MM.1S (cell line): ENCODE measurements at regions not wholly inside any gene's neighbourhood (a gene's known extent, or its start where the extent isn't known, plus 50 kb on each side); places are given as distances from the start of the nearest gene placed in this dataset.

Experiments
- EZH2 ChIP-seq: fragments of 300-600 bp; sonication (generic); optimal IDR thresholded peaks from 2 replicates; pipeline ENCODE3; 2017; ENCODE audit warnings: low read depth, mild to moderate bottlenecking, antibody characterized with exemption, low read length, mixed read lengths
- EZH2phosphoT487 ChIP-seq: fragments of 300-600 bp; sonication (generic); IDR thresholded peaks from 2 replicates; pipeline ENCODE4 v1.6.1; 2018; ENCODE audit warnings: antibody characterized with exemption, low read length
- TF ChIP-seq, protein P1 (sequence below): fragments of 300-600 bp; sonication (generic); IDR thresholded peaks from 2 replicates; pipeline ENCODE4 v1.5.1; 2016; ENCODE audit warnings: antibody characterized with exemption, low read length, mixed read lengths

DNA sequence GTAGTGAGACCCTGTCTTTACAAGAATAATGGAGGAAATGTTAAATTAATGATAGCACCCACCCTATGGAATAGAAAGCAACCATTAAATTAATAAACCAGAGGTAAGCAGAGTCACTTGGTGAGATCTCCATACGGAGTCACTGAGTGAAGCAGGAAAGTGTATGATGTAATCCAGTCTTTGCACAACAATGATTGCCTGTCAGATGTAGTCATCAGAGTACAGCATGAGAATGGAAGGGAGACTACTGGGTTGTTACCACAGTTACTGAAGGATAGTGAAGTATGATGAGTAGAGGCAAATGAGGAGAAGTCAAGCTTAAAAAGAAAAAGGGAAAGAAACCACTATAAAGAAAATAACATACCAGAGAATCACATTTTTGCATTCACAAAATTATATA lies 371.9 kb upstream of the SHH start:
- TF ChIP-seq, protein P1, sequence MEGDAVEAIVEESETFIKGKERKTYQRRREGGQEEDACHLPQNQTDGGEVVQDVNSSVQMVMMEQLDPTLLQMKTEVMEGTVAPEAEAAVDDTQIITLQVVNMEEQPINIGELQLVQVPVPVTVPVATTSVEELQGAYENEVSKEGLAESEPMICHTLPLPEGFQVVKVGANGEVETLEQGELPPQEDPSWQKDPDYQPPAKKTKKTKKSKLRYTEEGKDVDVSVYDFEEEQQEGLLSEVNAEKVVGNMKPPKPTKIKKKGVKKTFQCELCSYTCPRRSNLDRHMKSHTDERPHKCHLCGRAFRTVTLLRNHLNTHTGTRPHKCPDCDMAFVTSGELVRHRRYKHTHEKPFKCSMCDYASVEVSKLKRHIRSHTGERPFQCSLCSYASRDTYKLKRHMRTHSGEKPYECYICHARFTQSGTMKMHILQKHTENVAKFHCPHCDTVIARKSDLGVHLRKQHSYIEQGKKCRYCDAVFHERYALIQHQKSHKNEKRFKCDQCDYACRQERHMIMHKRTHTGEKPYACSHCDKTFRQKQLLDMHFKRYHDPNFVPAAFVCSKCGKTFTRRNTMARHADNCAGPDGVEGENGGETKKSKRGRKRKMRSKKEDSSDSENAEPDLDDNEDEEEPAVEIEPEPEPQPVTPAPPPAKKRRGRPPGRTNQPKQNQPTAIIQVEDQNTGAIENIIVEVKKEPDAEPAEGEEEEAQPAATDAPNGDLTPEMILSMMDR = no peak
- TF ChIP-seq EZH2phosphoT487 (no peak), EZH2 (no peak)
